Hindlimb muscle (tissue), 1 donor: ENCODE measurements at regions not wholly inside any gene's neighbourhood (a gene's known extent, or its start where the extent isn't known, plus 50 kb on each side); places are given as distances from the start of the nearest gene placed in this dataset.

Source experiments
- DNase-seq: peaks from one replicate; pipeline ENCODE4 v3.0.0-alpha.2; 2013

DNA sequence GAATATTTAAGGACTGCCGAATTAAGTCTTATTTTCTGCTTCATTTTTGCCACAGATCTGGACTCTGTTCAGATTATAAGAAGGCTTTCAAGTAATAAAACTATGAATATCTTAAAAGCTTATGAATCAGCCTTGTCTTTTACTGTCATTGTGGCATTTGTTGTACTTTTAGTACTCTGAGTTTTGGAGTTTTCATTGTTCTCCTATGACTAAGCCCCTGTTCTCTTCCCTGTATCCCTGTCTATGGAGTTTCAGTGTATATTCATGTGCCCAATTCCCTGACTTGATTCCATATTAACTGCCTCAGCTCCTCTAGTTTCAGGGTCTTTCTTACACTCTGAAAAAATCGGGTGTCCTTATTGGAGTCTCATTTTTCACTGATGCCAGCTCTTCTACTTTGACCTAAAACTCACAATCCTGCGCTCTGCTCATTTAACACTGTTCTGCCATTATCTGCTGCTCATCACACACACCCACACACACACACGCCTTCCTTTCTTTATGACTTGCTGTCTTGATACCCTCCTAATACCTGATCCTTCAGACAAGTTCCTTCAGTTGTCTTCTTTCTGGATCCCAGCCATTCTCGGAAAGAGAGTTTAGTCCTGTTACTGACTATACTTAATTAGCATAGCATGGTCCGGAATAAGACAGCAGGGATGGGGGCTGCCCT is 511.8 kb downstream of the CPS1 start:
- DNase-seq, result no peak

DNA sequence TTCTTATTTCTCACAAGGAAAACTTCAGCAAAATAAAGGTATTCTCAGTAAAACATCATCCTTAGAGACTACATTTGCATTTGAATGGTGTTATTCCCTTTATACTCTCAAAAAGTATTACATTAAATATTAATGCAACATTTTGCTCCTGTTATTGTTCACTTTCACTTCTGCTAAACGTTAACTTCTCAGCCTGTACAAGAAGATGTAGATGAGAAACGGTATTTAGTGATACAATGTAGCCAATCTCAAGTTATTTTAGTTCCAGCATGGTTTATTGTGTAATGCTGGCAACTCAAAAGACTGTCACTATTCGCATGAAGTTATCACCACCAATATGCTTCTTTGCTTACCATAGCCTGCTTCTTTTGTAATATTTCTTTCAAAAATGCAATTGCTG is 514.1 kb downstream of the CPS1 start:
- DNase-seq, result no peak

DNA sequence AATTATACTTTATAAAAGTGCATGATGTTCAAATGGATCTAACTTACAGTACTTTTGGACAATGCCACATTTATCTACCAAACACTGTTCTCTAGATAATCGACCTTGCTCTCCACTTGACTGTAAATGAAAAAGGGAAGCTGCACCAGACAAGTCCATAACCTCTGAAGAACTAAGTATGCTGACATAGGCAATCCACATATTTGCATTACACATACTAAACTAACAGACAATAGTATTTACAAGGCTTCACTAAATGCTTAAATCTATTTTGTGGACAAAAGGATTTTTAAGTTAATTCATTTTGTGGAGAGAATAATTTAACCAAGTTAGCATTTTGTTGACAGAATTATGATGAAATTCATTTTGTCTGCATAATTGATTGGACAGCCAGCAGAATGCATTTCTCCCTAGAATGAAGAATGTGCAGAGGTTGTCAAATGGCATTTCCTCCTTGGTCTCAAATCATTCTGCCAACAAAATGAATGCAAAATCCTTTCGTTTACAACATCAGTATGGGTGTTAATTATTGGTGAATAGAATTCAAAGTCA is 520.9 kb downstream of the CPS1 start:
- no peak for DNase-seq

DNA sequence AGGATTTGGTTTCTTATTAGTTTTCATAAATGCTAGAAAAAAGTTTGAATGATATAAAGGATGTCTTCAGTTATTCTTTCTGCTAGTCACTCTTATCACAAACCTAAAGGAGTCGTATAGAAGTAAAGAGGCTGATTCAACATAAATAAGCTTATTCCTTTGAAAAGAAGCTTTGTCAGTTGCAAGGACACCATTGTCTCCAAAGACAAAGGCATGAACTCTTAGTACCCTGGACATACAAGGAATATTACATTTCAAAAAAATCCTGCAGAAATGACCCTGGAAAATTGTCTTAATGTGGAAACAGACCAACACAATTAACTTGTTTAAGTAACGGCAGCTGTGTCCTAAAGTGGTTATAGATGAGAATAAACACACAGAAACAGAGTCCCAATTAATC is 528.0 kb downstream of the CPS1 start:
- DNase-seq, result no peak

DNA sequence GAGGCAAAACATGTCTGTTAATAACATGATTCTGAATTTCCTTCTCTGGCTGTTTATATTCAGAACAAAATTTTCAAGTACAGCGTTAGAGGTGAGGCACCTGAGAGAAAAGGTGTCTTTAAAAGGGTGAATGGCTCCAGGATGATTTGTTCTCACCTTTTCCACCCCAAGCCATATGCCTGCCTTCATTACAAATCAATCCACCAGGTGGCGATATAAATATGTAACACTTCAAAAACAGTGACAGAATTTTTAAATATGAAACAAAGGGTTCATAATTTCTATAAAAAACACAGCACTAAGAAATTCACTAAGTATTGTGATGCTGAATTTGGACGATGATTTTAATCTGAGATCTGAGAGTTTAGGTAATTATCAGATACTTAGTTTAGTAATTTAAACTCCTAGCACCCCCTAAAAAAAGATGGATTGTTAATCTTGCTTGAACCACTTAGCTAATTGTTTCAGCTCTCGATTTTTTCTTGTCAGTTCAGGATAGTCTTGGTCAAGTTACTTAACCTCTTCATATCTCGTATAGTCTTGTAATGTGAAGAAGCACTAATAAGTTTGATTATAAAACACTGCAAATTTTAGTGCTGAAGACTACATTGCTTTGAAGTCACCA is 528.8 kb downstream of the CPS1 start:
- no peak for DNase-seq

DNA sequence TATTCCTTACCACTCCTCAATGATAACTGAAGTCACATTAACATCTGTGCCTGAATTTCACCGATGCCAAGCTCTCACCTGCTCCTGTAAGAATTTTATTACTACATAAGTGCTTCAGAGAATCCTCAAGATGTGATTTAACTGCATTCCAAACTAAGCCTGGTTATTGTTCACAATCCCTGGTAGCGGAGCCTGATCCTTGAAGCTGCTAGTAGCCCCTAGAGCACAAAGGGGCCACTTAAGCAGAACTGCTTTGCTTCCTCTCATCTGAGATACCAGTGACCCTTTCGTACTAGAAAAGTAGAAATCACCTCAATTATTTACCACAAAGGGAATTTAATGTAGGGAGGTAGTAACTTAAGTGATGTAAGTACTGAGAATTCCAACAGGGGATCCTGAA is 529.6 kb downstream of the CPS1 start:
- no peak for DNase-seq

DNA sequence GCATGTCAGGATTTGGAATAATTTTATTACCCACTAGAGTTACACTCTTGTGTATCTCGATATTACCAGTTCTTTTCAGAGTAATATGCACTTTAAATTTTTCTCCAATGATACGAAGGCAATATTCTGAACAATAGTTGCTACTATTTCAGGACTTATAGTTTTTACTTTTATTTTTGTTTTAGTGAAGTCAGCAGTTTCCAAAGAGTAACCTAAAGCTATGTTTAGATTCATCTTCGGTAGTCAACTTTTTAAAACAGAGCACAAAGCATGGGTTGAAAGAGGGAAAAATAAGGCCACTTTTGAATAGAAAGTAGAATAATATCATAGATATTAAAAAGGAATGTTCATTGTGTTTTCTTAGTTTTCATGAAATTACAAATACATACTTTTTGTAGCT is 532.7 kb downstream of the CPS1 start:
- DNase-seq, result no peak

DNA sequence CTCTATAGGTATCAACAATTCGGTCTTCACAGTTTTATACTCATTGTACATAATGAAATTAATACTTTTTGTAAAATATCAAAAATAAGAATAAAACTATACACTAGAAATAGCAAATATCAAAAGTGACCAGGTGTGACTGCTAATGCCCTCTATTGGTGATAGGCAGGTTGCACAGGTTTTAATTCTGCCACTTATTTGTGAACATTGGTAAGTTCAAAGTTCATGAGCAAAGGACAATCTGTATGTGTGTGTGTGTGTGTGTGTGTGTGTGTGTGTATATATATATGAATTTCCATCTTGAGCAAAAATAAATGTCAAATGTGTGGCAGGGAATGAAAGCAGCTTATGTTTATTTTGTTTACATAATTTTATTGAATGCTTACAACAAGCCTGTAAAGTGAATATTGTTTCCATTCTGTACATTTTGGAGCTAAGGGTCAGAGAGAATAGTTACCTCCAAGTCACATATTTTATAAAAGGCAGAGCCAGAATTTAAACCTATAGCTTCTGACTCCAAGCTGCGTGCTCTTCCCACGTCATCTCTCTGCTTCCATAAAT is 537.4 kb downstream of the CPS1 start:
- DNase-seq, result no peak

DNA sequence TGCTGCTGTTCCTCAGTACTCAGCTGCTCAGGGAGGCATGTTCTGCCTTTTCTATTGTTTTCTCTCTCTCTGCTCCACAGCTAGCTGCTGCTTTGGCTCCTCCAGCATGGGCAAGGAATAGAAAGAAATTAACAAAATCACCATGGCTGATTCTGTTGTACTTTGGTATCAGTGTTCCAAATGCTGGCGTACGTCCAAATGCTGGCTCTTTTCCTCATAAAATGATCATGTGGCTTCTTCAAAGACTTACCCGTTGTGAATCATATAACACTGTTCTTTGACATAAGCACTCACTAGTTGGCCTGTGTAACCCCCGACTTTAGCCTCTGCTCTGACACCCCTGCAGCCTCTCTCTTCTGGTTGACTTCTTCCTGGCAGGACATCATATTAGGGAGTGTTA is 547.6 kb downstream of the CPS1 start:
- no peak for DNase-seq

DNA sequence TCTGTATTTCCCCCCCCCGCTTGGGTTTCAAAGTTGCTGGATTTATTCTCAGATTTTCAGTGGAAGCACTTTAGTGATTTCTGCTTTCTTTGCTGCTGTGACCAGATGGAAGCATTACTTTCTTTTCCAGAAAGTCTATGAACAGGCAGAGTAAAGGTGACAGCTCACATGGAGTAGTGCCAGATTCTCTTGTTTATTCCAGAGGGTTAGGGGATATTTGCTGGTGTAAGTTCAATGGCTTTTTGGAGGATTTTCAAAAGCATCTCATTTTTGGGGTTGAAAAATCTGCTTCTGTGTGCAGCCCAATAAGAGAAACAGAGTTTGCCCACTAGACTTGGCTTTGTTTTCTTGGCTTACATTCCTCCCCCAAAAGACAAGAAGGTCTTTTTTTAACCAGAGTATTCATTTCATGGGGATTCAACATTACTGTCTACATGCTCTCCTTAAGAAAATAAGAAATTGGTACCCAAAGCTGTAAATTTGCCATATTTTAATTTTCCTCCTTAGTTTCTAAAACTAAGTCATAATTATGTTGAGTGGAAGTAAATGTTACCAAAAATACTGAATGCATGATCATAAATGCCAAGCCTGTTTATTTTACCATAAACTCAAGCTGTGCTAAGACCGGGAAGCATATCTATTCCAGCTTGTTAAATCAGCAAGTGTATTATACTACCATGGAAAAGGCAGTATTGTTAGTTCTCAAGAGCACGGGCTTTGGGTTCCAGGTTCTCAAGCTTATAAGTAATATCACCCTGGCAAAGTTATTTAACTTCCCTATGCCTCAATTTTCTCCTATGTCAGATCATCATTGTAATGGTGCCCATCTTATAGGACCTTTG is 557.2 kb downstream of the CPS1 start:
- DNase-seq, result no peak

DNA sequence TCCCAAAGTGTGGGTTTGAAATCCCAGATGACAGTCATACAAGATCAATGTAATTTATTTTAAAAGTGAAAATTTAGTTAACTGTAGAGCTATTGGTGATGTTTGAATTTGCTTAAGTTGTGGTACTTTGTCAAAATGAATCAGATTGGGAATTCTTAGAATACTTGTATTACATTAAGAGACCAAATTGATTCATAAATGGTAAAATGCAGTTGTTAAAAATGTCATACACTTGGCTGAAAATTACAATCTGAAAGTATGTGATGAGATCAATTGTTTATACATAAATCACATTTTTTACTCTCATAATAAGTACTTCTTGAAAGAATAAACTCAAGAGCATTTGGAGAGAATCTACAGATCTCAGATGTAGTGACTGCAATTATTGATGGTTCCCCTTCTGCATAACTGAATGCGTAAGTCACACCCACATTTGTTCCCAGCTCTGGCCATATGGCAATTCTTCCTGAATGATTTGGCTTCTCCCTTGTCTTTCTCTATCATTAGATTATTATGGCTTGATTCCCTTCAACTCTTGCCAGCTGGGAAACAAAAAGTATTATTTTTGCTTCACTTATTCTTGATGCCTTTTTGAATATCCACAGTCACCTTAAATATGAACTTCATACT is 558.5 kb downstream of the CPS1 start:
- no peak for DNase-seq

DNA sequence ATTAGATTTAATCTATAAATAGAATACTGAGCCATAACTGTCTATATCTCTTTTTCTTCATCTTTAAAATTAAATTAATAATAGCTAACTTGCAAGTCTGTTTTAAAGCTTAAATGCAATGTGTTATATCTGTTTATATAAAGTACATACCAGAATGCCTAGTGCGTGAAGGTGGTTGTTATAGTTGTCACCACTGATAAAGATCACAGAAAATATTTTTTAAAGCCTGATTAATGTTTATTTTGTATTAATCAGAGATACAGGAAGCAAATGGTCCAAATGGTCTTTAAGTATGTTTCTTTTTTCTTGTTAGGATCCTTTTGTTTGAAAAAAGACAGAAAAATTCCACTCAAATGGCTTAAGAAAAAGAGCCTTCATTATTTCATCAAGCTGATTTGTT is 560.6 kb downstream of the CPS1 start:
- no peak for DNase-seq

DNA sequence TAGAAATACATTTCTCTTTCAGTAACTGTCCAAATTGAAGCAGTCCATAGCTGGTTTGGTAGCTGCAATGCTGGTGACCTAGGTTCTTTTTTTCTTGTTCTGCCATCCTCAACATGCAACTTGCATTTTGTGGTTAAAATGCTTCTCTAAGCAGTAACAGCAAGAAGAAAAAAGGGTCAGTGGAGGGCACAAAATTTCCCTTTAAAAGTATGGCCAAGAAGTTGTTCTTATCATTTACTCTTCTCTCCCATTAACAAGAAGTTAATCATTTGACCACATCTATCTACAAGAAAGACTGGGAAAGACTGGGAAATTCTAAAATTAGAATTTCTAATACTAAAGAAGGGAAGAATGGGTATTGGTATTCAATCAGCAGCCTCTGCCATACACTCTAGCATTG is 569.9 kb downstream of the CPS1 start:
- no peak for DNase-seq

DNA sequence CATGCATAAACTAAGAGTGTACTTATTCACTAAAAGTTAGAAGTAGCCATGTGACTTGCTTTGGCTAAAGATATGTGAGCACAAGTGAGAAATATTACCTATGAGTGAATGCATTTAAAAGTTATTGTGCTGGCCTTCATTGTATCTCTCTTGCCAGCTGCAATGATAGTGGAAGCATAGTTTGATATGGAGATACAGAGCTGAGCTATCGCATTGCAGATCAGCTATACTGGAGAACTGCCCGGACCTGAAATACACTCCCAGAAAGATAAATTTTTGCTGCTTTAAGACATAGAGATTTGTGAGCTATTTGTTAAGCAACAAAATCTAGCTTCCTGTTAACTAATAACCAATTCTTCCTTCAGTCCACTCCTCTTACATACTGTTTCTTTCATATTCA is 571.1 kb downstream of the CPS1 start:
- DNase-seq, result no peak

DNA sequence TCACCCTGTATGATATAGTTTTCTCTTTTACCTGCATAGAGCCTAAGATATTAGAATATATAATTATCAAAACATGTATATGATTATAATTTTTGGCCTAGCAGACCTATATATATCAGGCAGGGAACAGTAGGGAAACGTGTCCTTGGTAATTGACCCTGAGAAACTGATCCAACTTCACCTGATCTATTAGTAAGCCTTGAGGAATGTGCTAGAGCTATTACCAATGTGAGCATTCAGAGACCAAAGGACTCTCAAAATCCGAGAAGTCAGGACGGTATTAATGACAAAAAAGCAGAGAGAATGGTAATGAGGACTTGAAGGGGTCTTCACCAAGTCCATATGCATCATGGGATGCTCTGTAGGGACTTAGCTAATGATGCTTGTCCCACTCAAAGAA is 571.9 kb downstream of the CPS1 start:
- DNase-seq, result no peak

DNA sequence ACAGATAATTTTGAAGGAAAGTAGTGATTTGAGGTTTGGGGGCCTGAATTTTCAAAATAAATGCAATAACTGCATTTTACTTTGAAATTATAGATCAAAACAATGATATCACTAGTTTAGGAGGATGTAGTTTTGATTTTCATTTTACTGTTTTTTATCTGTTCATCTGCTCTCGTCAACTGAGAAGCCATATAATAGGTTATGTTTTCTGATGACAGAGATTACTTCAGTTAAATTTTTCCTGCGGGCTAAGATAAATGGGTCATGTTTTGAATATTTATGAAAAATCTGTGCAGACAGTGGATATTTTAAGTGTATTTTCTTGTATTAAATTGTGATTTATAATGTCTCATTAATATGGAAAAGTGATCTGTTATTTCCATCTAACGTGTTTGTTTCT is 573.4 kb downstream of the CPS1 start:
- DNase-seq, result no peak

DNA sequence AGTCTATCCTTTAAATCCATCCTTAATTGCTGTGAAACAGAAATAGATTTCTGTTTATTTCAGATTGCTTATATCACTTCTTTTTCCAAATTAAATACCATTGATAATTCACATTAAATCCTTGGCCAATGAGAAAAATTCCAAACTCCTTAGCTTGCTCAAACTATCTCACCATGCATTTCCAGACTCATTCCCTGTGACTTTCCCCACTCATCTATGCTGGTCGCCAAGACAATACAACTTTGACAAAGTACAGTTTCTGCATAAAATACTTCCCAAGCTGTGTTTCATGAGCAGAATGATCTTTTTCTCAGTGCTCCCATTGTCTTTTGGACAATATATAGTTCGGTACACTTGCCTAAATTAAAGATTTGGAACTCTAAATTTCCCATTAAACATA is 575.6 kb downstream of the CPS1 start:
- DNase-seq, result no peak

DNA sequence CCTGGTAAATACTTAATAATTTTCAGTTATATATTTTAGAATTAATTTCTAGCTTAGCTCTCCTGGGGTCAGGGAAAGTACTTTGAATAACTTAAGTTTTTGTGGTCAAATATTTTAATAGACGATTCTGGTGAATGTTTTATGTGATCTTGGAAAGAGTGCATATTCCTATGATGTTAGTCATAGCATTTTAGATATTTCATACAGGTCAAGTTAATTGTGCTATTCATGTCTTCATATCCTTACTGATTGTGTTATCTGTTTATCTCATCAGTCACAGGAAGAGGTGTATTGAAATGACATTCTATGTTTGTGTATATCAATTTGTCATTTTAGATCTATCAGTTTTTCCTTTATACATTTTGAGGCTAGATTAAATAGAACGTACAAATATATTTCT is 576.2 kb downstream of the CPS1 start:
- DNase-seq, result no peak

DNA sequence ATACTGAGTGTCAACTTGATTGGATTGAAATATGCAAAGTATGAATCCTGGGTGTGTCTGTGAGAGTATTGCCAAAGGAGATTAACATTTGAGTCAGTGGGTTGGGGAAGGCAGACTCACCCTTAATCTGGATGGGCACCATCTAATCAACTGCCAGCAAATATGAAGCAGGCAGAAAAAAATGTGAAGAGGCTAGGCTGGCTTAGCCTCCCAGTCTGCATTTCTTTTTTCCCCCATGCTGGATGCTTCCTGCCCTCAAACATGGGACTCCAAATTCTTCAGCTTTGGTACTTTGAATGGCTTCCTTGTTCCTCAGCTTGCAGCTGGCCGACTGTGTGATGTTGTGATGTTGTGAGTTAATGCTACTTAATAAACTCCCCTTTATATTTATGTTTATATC is 577.4 kb downstream of the CPS1 start:
- DNase-seq, result no peak

DNA sequence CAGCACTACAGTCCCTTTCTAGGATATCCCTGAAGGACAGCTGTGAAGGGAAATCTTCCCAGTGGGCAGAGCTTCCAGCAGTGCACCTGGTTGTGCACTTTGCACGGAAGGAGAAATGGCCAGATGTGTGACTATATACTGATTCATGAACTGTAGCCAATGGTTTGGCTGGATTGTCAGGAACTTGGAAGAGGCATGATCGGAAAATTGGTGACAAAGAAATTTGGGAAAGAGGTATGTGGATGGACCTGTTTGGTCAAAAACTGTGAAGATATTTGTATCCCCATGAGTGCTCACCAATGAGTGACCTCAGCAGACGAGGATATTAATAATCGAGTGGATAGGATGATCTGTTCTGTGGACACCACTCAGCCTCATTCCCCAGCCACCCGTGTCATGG is 582.2 kb downstream of the CPS1 start:
- DNase-seq, result no peak

DNA sequence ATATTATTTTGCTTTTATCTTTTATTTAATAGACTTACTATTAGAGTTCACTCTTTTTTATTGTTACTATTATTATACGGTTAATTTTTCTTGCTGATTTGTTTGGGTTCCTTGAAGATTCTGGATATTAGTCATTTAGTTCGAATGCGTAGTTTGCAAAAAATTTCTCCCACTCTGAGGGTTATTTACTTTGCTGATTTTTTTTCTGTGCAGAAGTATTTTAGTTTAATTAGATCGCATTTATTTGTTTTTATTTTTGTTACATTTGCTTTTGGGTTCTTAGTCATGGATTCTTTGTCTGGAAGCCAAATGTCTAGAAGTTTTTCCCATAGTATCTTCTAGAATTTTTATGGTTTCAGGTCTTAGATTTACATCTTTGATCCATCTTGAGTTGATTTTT is 585.2 kb downstream of the CPS1 start:
- no peak for DNase-seq

DNA sequence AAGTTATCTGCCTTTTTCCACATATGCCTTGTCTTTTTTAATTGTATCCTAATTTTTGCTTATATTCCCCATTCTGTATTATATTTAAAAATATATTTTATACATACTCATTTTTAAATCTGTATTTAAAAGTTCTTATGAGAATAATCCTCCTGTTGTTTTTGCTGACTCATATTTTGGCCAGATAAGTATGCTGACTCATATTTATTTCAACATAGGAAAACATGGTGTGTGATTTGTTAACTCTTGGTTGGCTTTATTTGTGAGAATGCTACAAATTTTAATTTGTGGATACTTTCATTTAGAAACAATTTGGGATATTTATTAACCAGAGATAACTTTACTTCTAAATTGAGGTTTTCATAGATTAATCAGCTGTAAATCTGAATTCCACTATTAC is 587.7 kb downstream of the CPS1 start:
- no peak for DNase-seq
